Activated CD4-positive, alpha-beta T cell treated with anti-CD3 and anti-CD28 coated beads for 48 hours (primary cell): ENCODE measurements at regions not wholly inside any gene's neighbourhood (a gene's known extent, or its start where the extent isn't known, plus 50 kb on each side); places are given as distances from the start of the nearest gene placed in this dataset.
A peak's percentile ranks its signal among the peaks of the same experiment; 100 is the strongest.

ENCODE experiments used
- DNase-seq: peaks from one replicate; pipeline ENCODE4 v3.0.0-alpha.2; 2020

- DNase-seq: no peak
Measured at GRCh38 chr5:77157732-77158532, 52.5 kb upstream of the PDE8B start.

GRCh38 chr5:77156379-77156778, 54.1 kb upstream of the PDE8B start:
- DNase-seq: no peak

GRCh38 chr5:77155179-77155785, 55.2 kb upstream of the PDE8B start:
- peak; percentile 30 for DNase-seq

- no peak for DNase-seq
Measured at GRCh38 chr5:77152441-77152840, 58.0 kb upstream of the PDE8B start.

GRCh38 chr5:77151501-77151900, 59.0 kb upstream of the PDE8B start:
- DNase-seq: no peak

- DNase-seq: no peak
Measured at GRCh38 chr5:77146896-77147295, 59.8 kb upstream of the ZBED3 start.

GRCh38 chr5:77145666-77146065, 58.6 kb upstream of the ZBED3 start:
- no peak for DNase-seq

GRCh38 chr5:77144837-77145139, 57.7 kb upstream of the ZBED3 start:
- no peak for DNase-seq

- DNase-seq: peak; percentile 76
Measured at GRCh38 chr5:77143998-77144836, 57.1 kb upstream of the ZBED3 start.

GRCh38 chr5:77140350-77140749, 53.3 kb upstream of the ZBED3 start:
- no peak for DNase-seq

- no peak for DNase-seq
Measured at GRCh38 chr5:77139001-77139400, 51.9 kb upstream of the ZBED3 start.
